PC-9 (cell line): ENCODE measurements at regions not wholly inside any gene's neighbourhood (a gene's known extent, or its start where the extent isn't known, plus 50 kb on each side); places are given as distances from the start of the nearest gene placed in this dataset.

ENCODE experiments used
- BruUV-seq: library from RNA; stranded (reverse); fragments of 400-500 nt; replicated peaks from 2 replicates; lab custom pipeline; 2021; lab: Mats Ljungman, UMichigan
- CTCF ChIA-PET: fragments of 300-600 bp; sonication (Branson Sonifier 250); formaldehyde crosslinking; loops from one replicate; lab custom pipeline; 2022; ENCODE audit warnings: antibody characterized with exemption; lab: Charles Lee
- POLR2A ChIA-PET: fragments of 300-600 bp; sonication (Branson Sonifier 250); formaldehyde crosslinking; loops from one replicate; lab custom pipeline; 2022; ENCODE audit warnings: antibody characterized with exemption; ENCODE audit not compliant: unreplicated experiment; lab: Charles Lee
- DNase-seq, 2 experiments: peaks; one replicate each; pipeline versions ENCODE4 v3.0.0 to v3.0.0-alpha.2; 2015 to 2022; ENCODE audit warnings: mixed read lengths in 1 of 2
- H2AFZ ChIP-seq: fragments of 200-600 bp; sonication (generic); 2 replicates; pipeline ENCODE4 v1.8.1; 2017; ENCODE audit warnings: antibody characterized with exemption
- H3F3A ChIP-seq: fragments of 200-600 bp; sonication (generic); 2 replicates; pipeline ENCODE4 v1.8.1; 2017; ENCODE audit warnings: antibody characterized with exemption, mild to moderate bottlenecking, low read depth; ENCODE audit not compliant: insufficient read depth
- H3K27ac ChIP-seq: fragments of 200-600 bp; sonication (generic); 2 replicates; pipeline ENCODE4 v1.6.1; 2016; ENCODE audit warnings: mixed run types
- H3K27me3 ChIP-seq: fragments of 200-600 bp; sonication (generic); 2 replicates; pipeline ENCODE4 v1.6.1; 2016; ENCODE audit warnings: low read depth, mixed run types; ENCODE audit not compliant: insufficient read depth
- H3K36me3 ChIP-seq: fragments of 200-600 bp; sonication (generic); 2 replicates; pipeline ENCODE4 v1.6.1; 2016; ENCODE audit warnings: low read depth, mixed run types
- H3K4me1 ChIP-seq: fragments of 200-600 bp; sonication (generic); replicated peaks from 2 replicates; pipeline ENCODE4 v1.6.1; 2016; ENCODE audit warnings: mixed run types; ENCODE audit not compliant: insufficient read depth
- H3K4me2 ChIP-seq: fragments of 200-600 bp; sonication (generic); 2 replicates; pipeline ENCODE4 v1.6.1; 2017; ENCODE audit warnings: mixed run types
- H3K4me3 ChIP-seq: fragments of 200-600 bp; sonication (generic); 2 replicates; pipeline ENCODE4 v1.6.1; 2016; ENCODE audit warnings: mixed run types
- H3K79me2 ChIP-seq: fragments of 200-600 bp; sonication (generic); 2 replicates; pipeline ENCODE4 v1.6.1; 2017; ENCODE audit warnings: low read depth, mixed run types
- H3K9me2 ChIP-seq: fragments of 200-600 bp; sonication (generic); 2 replicates; pipeline ENCODE4 v1.8.1; 2017; ENCODE audit warnings: mild to moderate bottlenecking; ENCODE audit not compliant: insufficient read depth
- H3K9me3 ChIP-seq: fragments of 200-600 bp; sonication (generic); 2 replicates; pipeline ENCODE4 v1.8.1; 2016; ENCODE audit warnings: low read depth; ENCODE audit not compliant: insufficient read depth
- H4K20me1 ChIP-seq: fragments of 200-600 bp; sonication (generic); 2 replicates; pipeline ENCODE4 v1.8.1; 2017; ENCODE audit not compliant: insufficient read depth
- CTCF ChIP-seq: fragments of 200-600 bp; sonication (generic); conservative IDR thresholded peaks from 2 replicates; pipeline ENCODE4 v1.6.1; 2017; ENCODE audit warnings: mixed run types, antibody characterized with exemption, mild to moderate bottlenecking, moderate library complexity
- EZH2 ChIP-seq: fragments of 200-600 bp; sonication (generic); IDR thresholded peaks from 2 replicates; pipeline ENCODE4 v1.8.0; 2017; ENCODE audit warnings: antibody characterized with exemption, low read depth
- intact Hi-C: fragments of 100-400 bp; cut with micrococcal nuclease; formaldehyde crosslinking; loops from one replicate; pipeline ENCODE4 v1.10.0; 2022; ENCODE audit not compliant: unreplicated experiment

- Histone ChIP-seq H2AFZ (no peak overlapping the region), H4K20me1 (no peaks in the 10 kb centered on the region), H3K27me3 (no peaks in the 10 kb centered on the region), H3K4me1 (no peaks in the 10 kb centered on the region), H3K4me3 (no peak overlapping the region), H3K4me2 (no peak overlapping the region), H3F3A (no peaks in the 10 kb centered on the region), H3K9me2 (no peaks in the 10 kb centered on the region), H3K27ac (no peak overlapping the region), H3K9me3 (no peaks in the 10 kb centered on the region), H3K36me3 (no peaks in the 10 kb centered on the region), H3K79me2 (no peaks in the 10 kb centered on the region)
- TF ChIP-seq EZH2, result no peak
- no peak for TF ChIP-seq CTCF
- ChIA-PET POLR2A (no interaction called here), CTCF (no interaction called here)
- no peak for DNase-seq
- no TSS peak for BruUV-seq
- intact Hi-C loops, result no loop called here
Measured at GRCh38 chr21:34192646-34193285, 119.4 kb downstream of the MRPS6 start.

- Histone ChIP-seq H3K4me1 (no peaks in the 10 kb centered on the region), H3K9me2 (no peaks in the 10 kb centered on the region), H3K79me2 (no peaks in the 10 kb centered on the region), H2AFZ (no peak overlapping the region), H3K27ac (no peak overlapping the region), H3K4me2 (no peak overlapping the region), H3K4me3 (no peak overlapping the region), H3K27me3 (no peaks in the 10 kb centered on the region), H3K36me3 (no peaks in the 10 kb centered on the region), H4K20me1 (no peaks in the 10 kb centered on the region), H3K9me3 (no peaks in the 10 kb centered on the region), H3F3A (no peaks in the 10 kb centered on the region)
- no peak for DNase-seq
- ChIA-PET POLR2A (no interaction called here), CTCF (interaction anchor here (0.7 kb wide), 1 partner anchor 25 kb away, joined by 3 read pairs; no protein-coding TSS in a partner anchor)
- TF ChIP-seq EZH2, result no peak
- TF ChIP-seq CTCF, result no peak
- no TSS peak for BruUV-seq
- intact Hi-C loops, result no loop called here
Measured at GRCh38 chr21:34195335-34195734, 122.0 kb downstream of the MRPS6 start.

GRCh38 chr21:34196996-34197395 lies 123.6 kb downstream of the MRPS6 start:
- H3K9me3 ChIP-seq, result no peaks in the 10 kb centered on the region
- no peaks in the 10 kb centered on the region for H3K27me3 ChIP-seq
- no peaks in the 10 kb centered on the region for H3K36me3 ChIP-seq
- H3K27ac ChIP-seq, result no peak overlapping the region
- DNase-seq, result no peak
- H3K9me2 ChIP-seq, result no peaks in the 10 kb centered on the region
- TF ChIP-seq CTCF, result no peak
- no TSS peak for BruUV-seq
- CTCF ChIA-PET, result no interaction called here
- POLR2A ChIA-PET, result no interaction called here
- no peak overlapping the region for H2AFZ ChIP-seq
- no peak overlapping the region for H3K4me2 ChIP-seq
- intact Hi-C loops, result no loop called here
- H3F3A ChIP-seq, result no peaks in the 10 kb centered on the region
- H4K20me1 ChIP-seq, result no peaks in the 10 kb centered on the region
- H3K4me3 ChIP-seq, result no peak overlapping the region
- H3K4me1 ChIP-seq, result no peaks in the 10 kb centered on the region
- no peaks in the 10 kb centered on the region for H3K79me2 ChIP-seq
